Smooth muscle cell (in vitro differentiated cells): ENCODE measurements at regions not wholly inside any gene's neighbourhood (a gene's known extent, or its start where the extent isn't known, plus 50 kb on each side); places are given as distances from the start of the nearest gene placed in this dataset.

ENCODE experiments used
- DNase-seq: peaks from one replicate; lab custom pipeline; 2025; ENCODE audit not compliant: unreplicated experiment; lab: John Stamatoyannopoulos, UW
- H2AFZ ChIP-seq: fragments of 200-600 bp; sonication (generic); 2 replicates; pipeline ENCODE4 v1.6.0; 2016; ENCODE audit warnings: antibody characterized with exemption, low read depth, mild to moderate bottlenecking
- H3F3A ChIP-seq: fragments of 200-600 bp; sonication (generic); 2 replicates; pipeline ENCODE4 v1.6.0; 2017; ENCODE audit warnings: antibody characterized with exemption, low read depth
- H3K27ac ChIP-seq: fragments of 200-600 bp; sonication (generic); 2 replicates; pipeline ENCODE4 v1.5.1; 2016; ENCODE audit warnings: low read depth, mild to moderate bottlenecking
- H3K27me3 ChIP-seq: fragments of 200-600 bp; sonication (generic); 2 replicates; pipeline ENCODE4 v1.6.1; 2016; ENCODE audit warnings: low read depth, mild to moderate bottlenecking
- H3K36me3 ChIP-seq: fragments of 200-600 bp; sonication (generic); 2 replicates; pipeline ENCODE4 v1.5.1; 2016; ENCODE audit warnings: low read depth
- H3K4me1 ChIP-seq: fragments of 200-600 bp; sonication (generic); 2 replicates; pipeline ENCODE4 v1.5.1; 2016; ENCODE audit warnings: low read depth
- H3K4me2 ChIP-seq: fragments of 200-600 bp; sonication (generic); 2 replicates; pipeline ENCODE4 v1.6.0; 2016; ENCODE audit warnings: mild to moderate bottlenecking
- H3K4me3 ChIP-seq: fragments of 200-600 bp; sonication (generic); 2 replicates; pipeline ENCODE4 v1.5.1; 2016; ENCODE audit warnings: mild to moderate bottlenecking
- H3K79me2 ChIP-seq: fragments of 200-600 bp; sonication (generic); 2 replicates; pipeline ENCODE4 v1.6.0; 2016; ENCODE audit warnings: low read depth, mild to moderate bottlenecking
- H3K9ac ChIP-seq: fragments of 200-600 bp; sonication (generic); 2 replicates; pipeline ENCODE4 v1.6.0; 2016; ENCODE audit warnings: low read depth
- H3K9me3 ChIP-seq: fragments of 200-600 bp; sonication (generic); replicated peaks from 2 replicates; pipeline ENCODE4 v1.5.1; 2016; ENCODE audit warnings: low read depth
- H4K20me1 ChIP-seq: fragments of 200-600 bp; sonication (generic); 2 replicates; pipeline ENCODE4 v1.6.0; 2016; ENCODE audit warnings: low read depth
- WGBS: methylation state at CpG from one replicate; pipeline ENCODE4 v1.1.7; 2016; ENCODE audit warnings: low lambda C conversion rate; 5-methylcytosine and 5-hydroxymethylcytosine counted together
- TF ChIP-seq, protein P1 (sequence below): fragments of 200-600 bp; sonication (generic); IDR thresholded peaks from 2 replicates; pipeline ENCODE4 v1.5.1; 2017; ENCODE audit warnings: borderline replicate concordance, mild to moderate bottlenecking, antibody characterized with exemption; ENCODE audit not compliant: insufficient read depth, poor library complexity, severe bottlenecking

DNA sequence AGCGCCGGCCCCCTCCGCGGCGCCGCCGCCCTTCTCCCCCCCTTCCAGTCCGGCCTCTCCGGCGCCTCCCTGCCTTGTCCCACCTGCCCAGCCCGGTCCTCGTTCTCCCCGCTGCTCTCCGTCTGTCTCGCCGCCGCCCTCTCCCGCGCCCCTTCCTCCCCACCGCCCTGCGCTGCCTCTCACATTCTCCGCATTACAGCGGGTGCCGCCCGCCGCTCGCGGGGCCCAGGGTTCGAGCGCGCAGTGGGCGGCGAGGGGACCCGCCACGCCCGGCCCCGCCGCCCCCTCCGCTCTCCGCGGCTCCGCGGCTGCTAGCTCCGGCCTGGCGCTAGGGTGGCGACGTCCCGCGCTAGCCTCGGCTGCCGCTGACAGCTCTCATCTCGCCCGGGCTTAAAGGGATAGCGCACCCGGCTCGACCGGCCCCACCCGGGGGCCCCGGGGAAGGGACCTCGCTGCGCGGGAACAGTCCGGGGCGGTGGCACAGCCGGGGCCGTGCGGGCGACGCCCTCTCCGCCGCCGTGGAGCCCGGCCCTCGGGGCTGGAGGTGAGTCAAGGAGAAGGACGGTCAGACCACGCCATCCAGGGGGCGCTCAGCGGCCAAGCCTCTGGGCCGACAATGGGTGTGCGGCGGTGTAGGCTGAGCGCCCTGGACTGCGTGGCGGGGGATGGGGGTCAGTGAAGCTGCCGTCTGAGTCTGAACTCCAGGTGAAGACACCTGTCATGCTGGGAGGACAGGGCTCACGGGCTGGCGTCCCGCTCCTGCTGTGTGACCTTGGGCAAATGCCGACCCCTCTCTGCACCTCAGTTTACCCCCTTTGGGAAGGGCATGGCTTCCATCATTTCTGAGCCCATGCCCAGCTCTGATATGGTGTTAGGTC lies 187.4 kb upstream of the LINGO1 start:
- peaks cover 50% of the 10 kb centered on the region for H3K27me3 ChIP-seq
- H3K4me2 ChIP-seq: peak overlapping the region; percentile 90
- H3K27ac ChIP-seq: no peak overlapping the region
- DNase-seq: peak; percentile 6
- H3K4me1 ChIP-seq: peaks cover 11% of the 10 kb centered on the region
- H3K36me3 ChIP-seq: no peaks in the 10 kb centered on the region
- peak overlapping the region; percentile 53 for H3K4me3 ChIP-seq
- peaks cover 7% of the 10 kb centered on the region for H3F3A ChIP-seq
- WGBS: 2% methylated on average over 71 of the region's 89 CpGs
- no peaks in the 10 kb centered on the region for H4K20me1 ChIP-seq
- H2AFZ ChIP-seq: peak overlapping the region; percentile 58
- H3K79me2 ChIP-seq: no peaks in the 10 kb centered on the region
- TF ChIP-seq, protein P1, sequence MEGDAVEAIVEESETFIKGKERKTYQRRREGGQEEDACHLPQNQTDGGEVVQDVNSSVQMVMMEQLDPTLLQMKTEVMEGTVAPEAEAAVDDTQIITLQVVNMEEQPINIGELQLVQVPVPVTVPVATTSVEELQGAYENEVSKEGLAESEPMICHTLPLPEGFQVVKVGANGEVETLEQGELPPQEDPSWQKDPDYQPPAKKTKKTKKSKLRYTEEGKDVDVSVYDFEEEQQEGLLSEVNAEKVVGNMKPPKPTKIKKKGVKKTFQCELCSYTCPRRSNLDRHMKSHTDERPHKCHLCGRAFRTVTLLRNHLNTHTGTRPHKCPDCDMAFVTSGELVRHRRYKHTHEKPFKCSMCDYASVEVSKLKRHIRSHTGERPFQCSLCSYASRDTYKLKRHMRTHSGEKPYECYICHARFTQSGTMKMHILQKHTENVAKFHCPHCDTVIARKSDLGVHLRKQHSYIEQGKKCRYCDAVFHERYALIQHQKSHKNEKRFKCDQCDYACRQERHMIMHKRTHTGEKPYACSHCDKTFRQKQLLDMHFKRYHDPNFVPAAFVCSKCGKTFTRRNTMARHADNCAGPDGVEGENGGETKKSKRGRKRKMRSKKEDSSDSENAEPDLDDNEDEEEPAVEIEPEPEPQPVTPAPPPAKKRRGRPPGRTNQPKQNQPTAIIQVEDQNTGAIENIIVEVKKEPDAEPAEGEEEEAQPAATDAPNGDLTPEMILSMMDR: no peak
- no peak overlapping the region for H3K9ac ChIP-seq
- no peaks in the 10 kb centered on the region for H3K9me3 ChIP-seq

- Histone ChIP-seq H3K4me3 (peak overlapping the region; percentile 53), H3K9ac (no peak overlapping the region), H3K9me3 (no peaks in the 10 kb centered on the region), H3K36me3 (no peaks in the 10 kb centered on the region), H4K20me1 (no peaks in the 10 kb centered on the region), H3K27me3 (peaks cover 50% of the 10 kb centered on the region), H2AFZ (no peak overlapping the region), H3K4me1 (peaks cover 11% of the 10 kb centered on the region), H3F3A (peaks cover 7% of the 10 kb centered on the region), H3K27ac (no peak overlapping the region), H3K4me2 (peak overlapping the region; percentile 90), H3K79me2 (no peaks in the 10 kb centered on the region)
- DNase-seq: no peak
- TF ChIP-seq, protein P1: no peak
- 3% methylated on average over 38 of the region's 120 CpGs for WGBS
These were observed 186.5 kb upstream of the LINGO1 start for GRCh38 chr15:77819048-77819850.

GRCh38 chr15:77818484-77819047 lies 185.9 kb upstream of the LINGO1 start:
- Histone ChIP-seq H3K4me1 (peaks cover 11% of the 10 kb centered on the region), H3F3A (peaks cover 7% of the 10 kb centered on the region), H3K4me3 (peak overlapping the region; percentile 23), H3K79me2 (no peaks in the 10 kb centered on the region), H4K20me1 (no peaks in the 10 kb centered on the region), H3K27ac (no peak overlapping the region), H3K4me2 (peak overlapping the region; percentile 90), H3K36me3 (no peaks in the 10 kb centered on the region), H3K9ac (no peak overlapping the region), H3K9me3 (no peaks in the 10 kb centered on the region), H2AFZ (no peak overlapping the region), H3K27me3 (peaks cover 56% of the 10 kb centered on the region)
- DNase-seq: no peak
- 12% methylated on average over 37 of the region's 50 CpGs for WGBS
- TF ChIP-seq, protein P1: no peak
